GM12878 (cell line): ENCODE measurements at regions not wholly inside any gene's neighbourhood (a gene's known extent, or its start where the extent isn't known, plus 50 kb on each side); places are given as distances from the start of the nearest gene placed in this dataset.

Source experiments
- ATAC-seq: fragments of 200-7000 bp; cut with Tn5 transposase; 3 replicates; pipeline ENCODE4 v1.9.1; 2020; ENCODE audit warnings: mild to moderate bottlenecking, moderate library complexity
- BruUV-seq: library from RNA; stranded (reverse); fragments of 400-500 nt; replicated peaks from 2 replicates; lab custom pipeline; 2021; lab: Mats Ljungman, UMichigan
- CTCF ChIA-PET: fragments of 300-600 bp; sonication (Branson Sonifier 250); formaldehyde crosslinking; extraction: SDS; loops from one replicate; lab custom pipeline; 2021; ENCODE audit warnings: inconsistent platforms; lab: Yijun Ruan, JAX
- POLR2A ChIA-PET: fragments of 350-600 bp; formaldehyde crosslinking; extraction: SDS; loops from one replicate; lab custom pipeline; 2021; ENCODE audit warnings: inconsistent platforms; lab: Charles Lee
- RAD21 ChIA-PET: fragments of 300-600 bp; sonication (Branson Sonifier 250); formaldehyde crosslinking; loops from one replicate; lab custom pipeline; 2023; ENCODE audit warnings: antibody characterized with exemption; ENCODE audit not compliant: unreplicated experiment; lab: Charles Lee
- SMC1A ChIA-PET: fragments of 300-600 bp; sonication (Branson Sonifier 250); formaldehyde crosslinking; loops from one replicate; lab custom pipeline; 2023; ENCODE audit not compliant: unreplicated experiment, uncharacterized antibody; lab: Charles Lee
- DNase-seq: peaks from one replicate; pipeline ENCODE4 v3.0.0-alpha.2; 2011; ENCODE audit warnings: low read depth, low spot score
- FAIRE-seq: peaks from 3 replicates; lab custom pipeline; 2011; peaks lifted over from hg19 to GRCh38; lab: Jason Lieb, UNC
- H2AFZ ChIP-seq: 2 replicates; pipeline ENCODE4 v1.6.0; 2011; ENCODE audit warnings: low read depth, low read length, control low read depth; ENCODE audit not compliant: control insufficient read depth
- H3K27ac ChIP-seq: 2 replicates; pipeline ENCODE4 v1.5.1; 2011; ENCODE audit warnings: control low read depth; ENCODE audit not compliant: control insufficient read depth, insufficient read depth
- H3K27me3 ChIP-seq, 2 experiments: replicated peaks in 1 of 2; 2 replicates each; pipeline versions ENCODE4 v1.6.0 to v1.6.1; 2011; ENCODE audit warnings: low read length in 1 of 2; ENCODE audit not compliant: control insufficient read depth in 2 of 2, insufficient read depth in 2 of 2
- H3K36me3 ChIP-seq, 2 experiments: 2 replicates each; pipeline ENCODE4 v1.5.1; 2011; ENCODE audit warnings: low read length in 1 of 2; ENCODE audit not compliant: control insufficient read depth in 2 of 2, insufficient read depth in 2 of 2
- H3K4me1 ChIP-seq: 2 replicates; pipeline ENCODE4 v1.6.1; 2011; ENCODE audit warnings: mild to moderate bottlenecking, low read length, moderate library complexity, mixed read lengths; ENCODE audit not compliant: control insufficient read depth, insufficient read depth
- H3K4me2 ChIP-seq: 2 replicates; pipeline ENCODE4 v1.6.0; 2011; ENCODE audit warnings: control low read depth; ENCODE audit not compliant: control insufficient read depth, insufficient read depth
- H3K4me3 ChIP-seq: fragments of 200-600 bp; sonication (generic); 2 replicates; pipeline ENCODE4 v1.5.1; 2016
- H3K79me2 ChIP-seq: 2 replicates; pipeline ENCODE4 v1.6.0; 2011; ENCODE audit warnings: low read length; ENCODE audit not compliant: control insufficient read depth, insufficient read depth
- H3K9ac ChIP-seq: 2 replicates; pipeline ENCODE4 v1.8.0; 2011; ENCODE audit warnings: low read length, control low read depth, mixed read lengths; ENCODE audit not compliant: control insufficient read depth, insufficient read depth
- H3K9me3 ChIP-seq: replicated peaks from 3 replicates; pipeline ENCODE4 v1.5.1; 2011; ENCODE audit warnings: mild to moderate bottlenecking, low read length; ENCODE audit not compliant: control insufficient read depth, insufficient read depth
- H4K20me1 ChIP-seq: 2 replicates; pipeline ENCODE4 v1.6.0; 2011; ENCODE audit not compliant: control insufficient read depth, insufficient read depth
- BCLAF1 ChIP-seq: fragments of 450-650 bp; IDR thresholded peaks from 2 replicates; pipeline ENCODE4 v1.6.1; 2017; ENCODE audit warnings: antibody characterized with exemption, mild to moderate bottlenecking, moderate library complexity
- JUND ChIP-seq: IDR thresholded peaks from 2 replicates; pipeline ENCODE4 v1.6.1; 2012; ENCODE audit warnings: low read depth, mild to moderate bottlenecking, low read length, improper control_type of control experiment, moderate library complexity
- KAT2A ChIP-seq: conservative IDR thresholded peaks from 2 replicates; pipeline ENCODE4 v1.6.1; 2011; ENCODE audit warnings: low read depth, low read length; ENCODE audit not compliant: control insufficient read depth
- TBL1XR1 ChIP-seq: IDR thresholded peaks from 2 replicates; pipeline ENCODE4 v1.6.1; 2012; ENCODE audit warnings: low read depth, low read length, improper control_type of control experiment
- YBX1 ChIP-seq: fragments of 450-650 bp; IDR thresholded peaks from 2 replicates; pipeline ENCODE4 v1.6.1; 2016; ENCODE audit warnings: antibody characterized with exemption
- ZSCAN29 ChIP-seq: fragments of 450-650 bp; IDR thresholded peaks from 2 replicates; pipeline ENCODE4 v1.6.1; 2017; ENCODE audit warnings: mild to moderate bottlenecking, moderate library complexity
- ZZZ3 ChIP-seq: IDR thresholded peaks from 2 replicates; pipeline ENCODE4 v1.6.1; 2011; ENCODE audit warnings: low read depth; ENCODE audit not compliant: control insufficient read depth, insufficient read length
- WGBS: methylation state at CpG from one replicate; pipeline ENCODE4 v1.1.6; 2016; ENCODE audit warnings: low lambda C conversion rate; ENCODE audit not compliant: insufficient replicate concordance, insufficient coverage; ENCODE audit errors: missing lambda C conversion rate; 5-methylcytosine and 5-hydroxymethylcytosine counted together
- in situ Hi-C: fragments of 300-500 bp; cut with MboI; formaldehyde crosslinking; loops from 9 replicates; pipeline ENCODE4 v1.14.3; 2018; ENCODE audit warnings: mixed read lengths
- intact Hi-C: fragments of 100-400 bp; cut with micrococcal nuclease; formaldehyde crosslinking; loops from one replicate; pipeline ENCODE4 v1.14.2; 2022; ENCODE audit not compliant: unreplicated experiment

DNA sequence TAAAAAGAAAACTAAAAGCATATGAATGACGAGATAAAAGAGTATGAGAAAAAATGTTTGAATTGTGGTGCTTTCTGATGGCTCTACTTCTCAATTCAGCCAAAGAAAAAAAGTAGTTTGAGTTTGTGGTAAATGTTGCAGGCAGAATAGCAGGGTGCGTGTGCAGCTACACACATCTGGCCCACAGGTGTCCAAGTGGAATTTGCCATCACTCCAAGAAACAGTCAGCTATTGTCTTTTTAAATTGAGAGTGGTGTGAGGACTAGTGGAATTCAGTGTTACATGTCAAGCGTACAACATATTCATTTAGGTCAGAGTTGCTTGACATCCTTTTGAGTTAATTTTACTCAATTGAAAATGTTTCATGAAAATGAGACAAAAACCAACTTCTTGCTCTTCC, 424.8 kb upstream of the MAD2L1 start:
- H3K4me2 ChIP-seq: no peak overlapping the region
- TF ChIP-seq YBX1: no peak
- no peak for TF ChIP-seq JUND
- TF ChIP-seq KAT2A: no peak
- no peak for TF ChIP-seq ZZZ3
- TF ChIP-seq BCLAF1: no peak
- TF ChIP-seq ZSCAN29: no peak
- no peak for TF ChIP-seq TBL1XR1
- no peaks in the 10 kb centered on the region for H3K4me1 ChIP-seq
- no peaks in the 10 kb centered on the region; the same call in 2 of the 3 replicates for H3K9me3 ChIP-seq
- no peak overlapping the region for H3K9ac ChIP-seq
- ChIA-PET SMC1A (no interaction called here), CTCF (no interaction called here), RAD21 (no interaction called here), POLR2A (no interaction called here)
- no TSS peak for BruUV-seq
- intact Hi-C loops: no loop called here
- no peak overlapping the region for H3K4me3 ChIP-seq
- ATAC-seq: no peak
- H2AFZ ChIP-seq: no peak overlapping the region
- WGBS: 34% methylated on average over 3 of the region's 3 CpGs
- FAIRE-seq: no peak
- H3K36me3 ChIP-seq: no peaks in the 10 kb centered on the region
- H4K20me1 ChIP-seq: no peaks in the 10 kb centered on the region
- no peak overlapping the region for H3K27ac ChIP-seq
- H3K79me2 ChIP-seq: no peaks in the 10 kb centered on the region
- H3K27me3 ChIP-seq: no peaks in the 10 kb centered on the region
- in situ Hi-C loops: no loop called here
- DNase-seq: no peak
